PC-9 (cell line): ENCODE measurements at regions not wholly inside any gene's neighbourhood (a gene's known extent, or its start where the extent isn't known, plus 50 kb on each side); places are given as distances from the start of the nearest gene placed in this dataset.

ENCODE experiments used
- BruUV-seq: library from RNA; stranded (reverse); fragments of 400-500 nt; replicated peaks from 2 replicates; lab custom pipeline; 2021; lab: Mats Ljungman, UMichigan
- CTCF ChIA-PET: fragments of 300-600 bp; sonication (Branson Sonifier 250); formaldehyde crosslinking; loops from one replicate; lab custom pipeline; 2022; ENCODE audit warnings: antibody characterized with exemption; lab: Charles Lee
- POLR2A ChIA-PET: fragments of 300-600 bp; sonication (Branson Sonifier 250); formaldehyde crosslinking; loops from one replicate; lab custom pipeline; 2022; ENCODE audit warnings: antibody characterized with exemption; ENCODE audit not compliant: unreplicated experiment; lab: Charles Lee
- DNase-seq, 2 experiments: peaks; one replicate each; pipeline versions ENCODE4 v3.0.0 to v3.0.0-alpha.2; 2015 to 2022; ENCODE audit warnings: mixed read lengths in 1 of 2
- H2AFZ ChIP-seq: fragments of 200-600 bp; sonication (generic); 2 replicates; pipeline ENCODE4 v1.8.1; 2017; ENCODE audit warnings: antibody characterized with exemption
- H3F3A ChIP-seq: fragments of 200-600 bp; sonication (generic); 2 replicates; pipeline ENCODE4 v1.8.1; 2017; ENCODE audit warnings: antibody characterized with exemption, mild to moderate bottlenecking, low read depth; ENCODE audit not compliant: insufficient read depth
- H3K27ac ChIP-seq: fragments of 200-600 bp; sonication (generic); 2 replicates; pipeline ENCODE4 v1.6.1; 2016; ENCODE audit warnings: mixed run types
- H3K27me3 ChIP-seq: fragments of 200-600 bp; sonication (generic); 2 replicates; pipeline ENCODE4 v1.6.1; 2016; ENCODE audit warnings: low read depth, mixed run types; ENCODE audit not compliant: insufficient read depth
- H3K36me3 ChIP-seq: fragments of 200-600 bp; sonication (generic); 2 replicates; pipeline ENCODE4 v1.6.1; 2016; ENCODE audit warnings: low read depth, mixed run types
- H3K4me1 ChIP-seq: fragments of 200-600 bp; sonication (generic); replicated peaks from 2 replicates; pipeline ENCODE4 v1.6.1; 2016; ENCODE audit warnings: mixed run types; ENCODE audit not compliant: insufficient read depth
- H3K4me2 ChIP-seq: fragments of 200-600 bp; sonication (generic); 2 replicates; pipeline ENCODE4 v1.6.1; 2017; ENCODE audit warnings: mixed run types
- H3K4me3 ChIP-seq: fragments of 200-600 bp; sonication (generic); 2 replicates; pipeline ENCODE4 v1.6.1; 2016; ENCODE audit warnings: mixed run types
- H3K79me2 ChIP-seq: fragments of 200-600 bp; sonication (generic); 2 replicates; pipeline ENCODE4 v1.6.1; 2017; ENCODE audit warnings: low read depth, mixed run types
- H3K9me2 ChIP-seq: fragments of 200-600 bp; sonication (generic); 2 replicates; pipeline ENCODE4 v1.8.1; 2017; ENCODE audit warnings: mild to moderate bottlenecking; ENCODE audit not compliant: insufficient read depth
- H3K9me3 ChIP-seq: fragments of 200-600 bp; sonication (generic); 2 replicates; pipeline ENCODE4 v1.8.1; 2016; ENCODE audit warnings: low read depth; ENCODE audit not compliant: insufficient read depth
- H4K20me1 ChIP-seq: fragments of 200-600 bp; sonication (generic); 2 replicates; pipeline ENCODE4 v1.8.1; 2017; ENCODE audit not compliant: insufficient read depth
- EZH2 ChIP-seq: fragments of 200-600 bp; sonication (generic); IDR thresholded peaks from 2 replicates; pipeline ENCODE4 v1.8.0; 2017; ENCODE audit warnings: antibody characterized with exemption, low read depth
- intact Hi-C: fragments of 100-400 bp; cut with micrococcal nuclease; formaldehyde crosslinking; loops from one replicate; pipeline ENCODE4 v1.10.0; 2022; ENCODE audit not compliant: unreplicated experiment
- TF ChIP-seq, protein P1 (sequence below): fragments of 200-600 bp; sonication (generic); conservative IDR thresholded peaks from 2 replicates; pipeline ENCODE4 v1.6.1; 2017; ENCODE audit warnings: mixed run types, antibody characterized with exemption, mild to moderate bottlenecking, moderate library complexity

DNA sequence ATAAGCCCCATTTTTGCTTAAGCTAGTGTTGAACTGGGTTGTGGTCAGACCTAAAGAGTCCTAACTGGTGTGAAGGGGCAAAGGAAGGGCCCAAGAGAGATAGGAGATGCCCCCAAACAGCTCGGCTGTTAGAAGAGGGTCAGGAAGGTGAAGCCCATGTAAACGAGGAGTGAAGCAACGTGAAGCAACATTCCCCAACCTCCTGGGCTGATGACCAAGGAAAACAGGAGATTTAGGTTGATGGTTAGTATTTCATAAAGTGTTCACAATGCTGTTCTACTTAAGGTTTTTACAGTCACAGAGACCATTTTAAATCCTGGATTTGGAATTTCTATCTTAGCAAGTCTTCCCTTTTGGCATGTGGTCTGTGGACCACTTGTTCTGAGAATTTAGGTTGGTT is 144.0 kb upstream of the SERPINE2 start:
- no peaks in the 10 kb centered on the region for H3K79me2 ChIP-seq
- H3K9me3 ChIP-seq = peaks cover 14% of the 10 kb centered on the region; the same call in 1 of the 2 replicates
- no peaks in the 10 kb centered on the region for H3K27me3 ChIP-seq
- H3K4me1 ChIP-seq = peaks cover 9% of the 10 kb centered on the region
- ChIA-PET POLR2A (no interaction called here), CTCF (no interaction called here)
- BruUV-seq = no TSS peak
- H3K4me2 ChIP-seq = no peak overlapping the region
- H2AFZ ChIP-seq = no peak overlapping the region
- no peaks in the 10 kb centered on the region for H3K36me3 ChIP-seq
- no peak for DNase-seq
- H4K20me1 ChIP-seq = no peaks in the 10 kb centered on the region
- TF ChIP-seq EZH2 = no peak
- TF ChIP-seq, protein P1, sequence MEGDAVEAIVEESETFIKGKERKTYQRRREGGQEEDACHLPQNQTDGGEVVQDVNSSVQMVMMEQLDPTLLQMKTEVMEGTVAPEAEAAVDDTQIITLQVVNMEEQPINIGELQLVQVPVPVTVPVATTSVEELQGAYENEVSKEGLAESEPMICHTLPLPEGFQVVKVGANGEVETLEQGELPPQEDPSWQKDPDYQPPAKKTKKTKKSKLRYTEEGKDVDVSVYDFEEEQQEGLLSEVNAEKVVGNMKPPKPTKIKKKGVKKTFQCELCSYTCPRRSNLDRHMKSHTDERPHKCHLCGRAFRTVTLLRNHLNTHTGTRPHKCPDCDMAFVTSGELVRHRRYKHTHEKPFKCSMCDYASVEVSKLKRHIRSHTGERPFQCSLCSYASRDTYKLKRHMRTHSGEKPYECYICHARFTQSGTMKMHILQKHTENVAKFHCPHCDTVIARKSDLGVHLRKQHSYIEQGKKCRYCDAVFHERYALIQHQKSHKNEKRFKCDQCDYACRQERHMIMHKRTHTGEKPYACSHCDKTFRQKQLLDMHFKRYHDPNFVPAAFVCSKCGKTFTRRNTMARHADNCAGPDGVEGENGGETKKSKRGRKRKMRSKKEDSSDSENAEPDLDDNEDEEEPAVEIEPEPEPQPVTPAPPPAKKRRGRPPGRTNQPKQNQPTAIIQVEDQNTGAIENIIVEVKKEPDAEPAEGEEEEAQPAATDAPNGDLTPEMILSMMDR = no peak
- H3K4me3 ChIP-seq = no peak overlapping the region
- H3K27ac ChIP-seq = no peak overlapping the region
- no peaks in the 10 kb centered on the region for H3F3A ChIP-seq
- no peaks in the 10 kb centered on the region for H3K9me2 ChIP-seq
- intact Hi-C loops = no loop called here

DNA sequence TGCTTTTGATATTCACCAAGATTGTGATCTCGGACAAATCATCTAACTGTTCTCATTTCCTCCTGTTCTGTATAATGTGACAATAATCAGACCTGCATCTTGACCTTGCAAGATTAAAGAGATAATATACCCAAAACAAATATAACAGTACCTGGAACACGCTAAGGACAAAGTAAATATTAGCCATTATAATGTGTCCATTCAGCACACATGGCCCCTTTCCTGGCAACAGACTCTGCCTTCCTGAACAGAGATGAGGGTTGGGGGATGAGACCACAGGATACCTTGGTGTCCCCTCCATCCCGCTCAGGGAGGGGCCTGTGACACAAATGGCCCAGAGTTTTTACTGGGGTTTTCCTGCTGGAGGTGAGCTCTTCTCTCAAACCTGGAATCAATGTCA is 143.4 kb upstream of the SERPINE2 start:
- no peak overlapping the region for H3K4me3 ChIP-seq
- no peak for DNase-seq
- no TSS peak for BruUV-seq
- H3K27ac ChIP-seq = no peak overlapping the region
- no peaks in the 10 kb centered on the region for H3K79me2 ChIP-seq
- ChIA-PET POLR2A (interaction anchor here (0.7 kb wide), 1 partner anchor 36 kb away, joined by 7 read pairs; no protein-coding TSS in a partner anchor), CTCF (no interaction called here)
- no peaks in the 10 kb centered on the region for H4K20me1 ChIP-seq
- H3K9me3 ChIP-seq = peaks cover 8% of the 10 kb centered on the region; the same call in 1 of the 2 replicates
- no peaks in the 10 kb centered on the region for H3K36me3 ChIP-seq
- intact Hi-C loops = no loop called here
- H3K4me1 ChIP-seq = peaks cover 9% of the 10 kb centered on the region
- no peak for TF ChIP-seq EZH2
- TF ChIP-seq, protein P1 = no peak
- no peak overlapping the region for H2AFZ ChIP-seq
- H3K9me2 ChIP-seq = no peaks in the 10 kb centered on the region
- no peak overlapping the region for H3K4me2 ChIP-seq
- H3K27me3 ChIP-seq = no peaks in the 10 kb centered on the region
- no peaks in the 10 kb centered on the region for H3F3A ChIP-seq

DNA sequence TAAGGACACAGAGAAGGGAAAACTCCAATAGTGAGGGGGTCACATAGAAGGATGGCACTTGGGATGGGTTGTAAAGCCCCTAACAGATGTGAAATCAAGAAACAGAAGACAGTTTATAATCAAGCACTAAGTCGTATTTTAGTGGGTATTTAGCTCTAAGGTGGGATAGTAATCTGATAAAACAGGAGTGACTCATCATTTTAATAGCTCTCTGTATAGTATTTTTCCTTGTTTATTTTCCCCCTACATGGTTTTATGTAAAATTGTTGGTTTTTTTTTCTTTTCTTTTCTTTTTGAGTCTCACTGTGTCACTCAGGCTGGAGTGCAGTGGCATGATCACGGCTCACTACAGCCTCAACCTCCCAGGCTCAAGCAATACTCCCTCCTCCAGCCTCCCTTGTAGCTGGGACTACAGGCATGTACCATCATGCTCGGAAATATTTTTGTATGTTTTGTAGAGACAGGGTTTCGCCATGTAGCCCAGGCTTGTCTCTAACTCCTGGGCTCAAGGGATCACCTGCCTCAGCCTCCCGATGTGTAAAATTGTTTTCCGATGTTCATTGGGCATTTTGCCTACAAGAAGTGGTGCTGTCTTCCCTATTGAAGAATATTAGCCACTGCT is 142.6 kb upstream of the SERPINE2 start:
- Histone ChIP-seq H2AFZ (no peak overlapping the region), H4K20me1 (no peaks in the 10 kb centered on the region), H3K9me2 (no peaks in the 10 kb centered on the region), H3K4me1 (peaks cover 9% of the 10 kb centered on the region), H3K4me2 (no peak overlapping the region), H3K27me3 (no peaks in the 10 kb centered on the region), H3K27ac (no peak overlapping the region), H3K79me2 (no peaks in the 10 kb centered on the region), H3K36me3 (no peaks in the 10 kb centered on the region), H3F3A (no peaks in the 10 kb centered on the region), H3K9me3 (peaks cover 7% of the 10 kb centered on the region; the same call in 1 of the 2 replicates), H3K4me3 (no peak overlapping the region)
- no peak for DNase-seq
- ChIA-PET CTCF (interaction anchor here (1.5 kb wide), 1 partner anchor 103 kb away, joined by 5 read pairs; no protein-coding TSS in a partner anchor), POLR2A (interaction anchor here (0.7 kb wide), 1 partner anchor 35 kb away, joined by 7 read pairs; no protein-coding TSS in a partner anchor)
- BruUV-seq = no TSS peak
- TF ChIP-seq, protein P1 = no peak
- intact Hi-C loops = no loop called here
